SU-DHL-6 (cell line): ENCODE measurements at regions not wholly inside any gene's neighbourhood (a gene's known extent, or its start where the extent isn't known, plus 50 kb on each side); places are given as distances from the start of the nearest gene placed in this dataset.

Experiments
- CTCF ChIP-seq: fragments of 200-600 bp; sonication (generic); IDR thresholded peaks from one replicate; pipeline ENCODE4 v1.5.1; 2017; ENCODE audit warnings: antibody characterized with exemption, mild to moderate bottlenecking, low read length, moderate library complexity; ENCODE audit not compliant: insufficient read depth, poor library complexity, severe bottlenecking
- EZH2phosphoT487 ChIP-seq: fragments of 200-600 bp; sonication (generic), shearing (Covaris generic); conservative IDR thresholded peaks from 2 replicates; pipeline ENCODE4 v1.6.1; 2018; ENCODE audit warnings: mild to moderate bottlenecking, antibody characterized with exemption, low read length, moderate library complexity, mixed read lengths

DNA sequence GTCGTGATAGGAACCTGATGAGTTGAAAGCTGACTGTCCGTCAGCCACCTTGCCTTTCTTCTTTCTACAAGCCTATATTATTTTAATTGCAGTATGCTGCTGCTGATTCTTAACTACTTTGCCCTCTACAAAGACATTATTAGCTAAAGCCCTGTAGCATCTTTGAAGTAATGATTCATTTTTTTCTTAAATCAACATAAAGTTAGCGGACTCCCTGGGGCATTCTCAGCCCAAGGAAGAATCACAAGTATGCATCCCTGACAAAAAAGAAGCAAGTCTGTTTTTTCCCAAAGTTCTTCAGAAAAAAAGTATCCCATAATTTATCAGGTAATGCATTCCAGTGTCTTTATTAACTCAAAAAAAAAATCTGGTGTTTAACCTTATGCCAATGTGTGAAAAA, 69.5 kb upstream of the TAS2R1 start:
- no peak for TF ChIP-seq CTCF
- TF ChIP-seq EZH2phosphoT487: no peak
